GM13977 (cell line): ENCODE measurements at regions not wholly inside any gene's neighbourhood (a gene's known extent, or its start where the extent isn't known, plus 50 kb on each side); places are given as distances from the start of the nearest gene placed in this dataset.
A peak's percentile ranks its signal among the peaks of the same experiment; 100 is the strongest.
"Not testable (repeated sequence)": the region's sequence is repeated elsewhere in the genome, so short reads cannot be mapped to it uniquely, and the experiment has no call there.

Source experiments
- DNase-seq: peaks from one replicate; pipeline ENCODE4 v3.0.0; 2012; ENCODE audit warnings: low spot score
- in situ Hi-C: fragments of 300-500 bp; cut with MboI; formaldehyde crosslinking; loops from one replicate; pipeline ENCODE4 v1.12.0; 2022; ENCODE audit warnings: low sequenced_read_pairs, low pct_unique_long_range_greater_than_20kb, mixed read lengths, inconsistent platforms; ENCODE audit not compliant: unreplicated experiment
- TF ChIP-seq, protein P1 (sequence below): IDR thresholded peaks from 2 replicates; pipeline ENCODE4 v1.5.1; 2012; ENCODE audit warnings: mild to moderate bottlenecking, control low read depth; ENCODE audit not compliant: insufficient read depth; ENCODE audit errors: extremely low read depth, missing control alignments

- DNase-seq, in situ Hi-C loops: not testable (repeated sequence)
These were observed 294.7 kb upstream of the TEKT4 start for GRCh38 chr2:94576486-94576885.

- in situ Hi-C loops, DNase-seq: not testable (repeated sequence)
These were observed 294.1 kb upstream of the TEKT4 start for GRCh38 chr2:94577160-94577559.

GRCh38 chr2:94579221-94579620 is 292.0 kb upstream of the TEKT4 start:
- DNase-seq, in situ Hi-C loops: not testable (repeated sequence)

- in situ Hi-C loops, DNase-seq: not testable (repeated sequence)
These were observed 288.0 kb upstream of the TEKT4 start for GRCh38 chr2:94583081-94583723.

DNA sequence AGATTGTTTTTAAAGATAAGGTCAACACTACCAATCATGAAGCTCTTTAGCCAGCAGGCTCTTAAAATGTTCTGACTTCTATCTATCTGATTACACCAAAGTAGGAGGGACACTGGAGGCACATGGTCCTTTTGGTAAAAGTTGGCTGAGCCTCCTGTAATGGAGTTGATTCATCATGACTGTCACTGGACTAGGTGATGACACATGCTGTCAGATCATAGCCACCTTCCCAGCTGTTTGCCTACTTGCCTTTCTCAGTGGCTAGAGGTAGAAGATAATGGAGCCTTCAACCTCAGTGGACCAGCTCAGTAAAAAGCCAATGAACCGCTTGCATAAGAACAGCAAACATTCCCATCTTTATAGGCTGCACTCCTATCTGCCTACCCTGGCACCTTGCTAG is 286.7 kb upstream of the TEKT4 start:
- in situ Hi-C loops, DNase-seq: not testable (repeated sequence)

DNA sequence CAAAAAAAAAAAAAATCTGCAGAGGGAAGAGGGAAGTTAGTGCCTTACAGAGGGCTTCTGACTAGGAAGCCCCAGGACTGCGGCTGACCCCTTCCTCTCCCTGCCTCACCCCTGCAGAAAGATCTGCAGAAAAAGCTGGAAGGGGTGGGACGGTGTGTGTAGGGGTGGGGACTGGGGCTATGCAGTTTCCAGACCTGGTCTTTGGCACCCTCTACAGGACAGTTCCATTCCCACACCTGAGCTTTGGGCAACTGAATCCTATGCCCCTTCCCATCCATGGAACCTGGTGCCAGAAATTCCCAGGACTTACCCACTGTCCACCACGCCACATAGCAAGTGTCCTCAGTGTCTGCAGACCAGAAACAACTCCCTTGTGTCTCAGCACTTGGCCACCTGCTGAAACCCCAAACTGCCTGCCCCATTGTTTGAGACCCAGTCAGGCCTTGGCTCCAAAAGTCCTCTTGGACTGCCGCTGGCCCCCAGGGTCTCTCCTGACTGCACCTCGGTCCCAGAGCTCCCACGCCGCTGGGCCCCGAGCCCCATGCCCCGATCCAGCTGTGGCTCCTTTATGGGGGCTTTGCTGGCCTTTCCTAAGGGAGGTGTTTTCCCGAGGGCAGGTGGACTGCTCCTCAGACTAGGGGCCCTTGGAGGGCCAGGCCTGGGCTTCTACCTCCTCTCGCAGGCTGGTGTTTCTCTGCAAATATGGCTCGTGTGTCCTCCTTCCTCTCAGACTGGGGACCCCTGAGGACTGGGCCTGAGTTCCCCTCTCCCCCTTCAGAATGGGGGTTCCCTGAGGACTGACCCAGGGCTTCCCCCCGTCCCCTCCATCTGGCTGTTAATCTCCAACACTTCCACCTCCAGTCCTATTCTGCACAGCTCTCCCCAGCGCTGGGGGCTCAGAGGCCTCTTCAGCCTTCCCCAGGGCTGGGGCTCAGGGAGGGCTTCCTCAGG is 284.9 kb upstream of the TEKT4 start:
- peak; percentile 19 for DNase-seq
- TF ChIP-seq, protein P1, sequence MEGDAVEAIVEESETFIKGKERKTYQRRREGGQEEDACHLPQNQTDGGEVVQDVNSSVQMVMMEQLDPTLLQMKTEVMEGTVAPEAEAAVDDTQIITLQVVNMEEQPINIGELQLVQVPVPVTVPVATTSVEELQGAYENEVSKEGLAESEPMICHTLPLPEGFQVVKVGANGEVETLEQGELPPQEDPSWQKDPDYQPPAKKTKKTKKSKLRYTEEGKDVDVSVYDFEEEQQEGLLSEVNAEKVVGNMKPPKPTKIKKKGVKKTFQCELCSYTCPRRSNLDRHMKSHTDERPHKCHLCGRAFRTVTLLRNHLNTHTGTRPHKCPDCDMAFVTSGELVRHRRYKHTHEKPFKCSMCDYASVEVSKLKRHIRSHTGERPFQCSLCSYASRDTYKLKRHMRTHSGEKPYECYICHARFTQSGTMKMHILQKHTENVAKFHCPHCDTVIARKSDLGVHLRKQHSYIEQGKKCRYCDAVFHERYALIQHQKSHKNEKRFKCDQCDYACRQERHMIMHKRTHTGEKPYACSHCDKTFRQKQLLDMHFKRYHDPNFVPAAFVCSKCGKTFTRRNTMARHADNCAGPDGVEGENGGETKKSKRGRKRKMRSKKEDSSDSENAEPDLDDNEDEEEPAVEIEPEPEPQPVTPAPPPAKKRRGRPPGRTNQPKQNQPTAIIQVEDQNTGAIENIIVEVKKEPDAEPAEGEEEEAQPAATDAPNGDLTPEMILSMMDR: peak; percentile 35
- in situ Hi-C loops: not testable (repeated sequence)

- DNase-seq, in situ Hi-C loops: not testable (repeated sequence)
These were observed 284.2 kb upstream of the TEKT4 start for GRCh38 chr2:94587042-94587441.

DNA sequence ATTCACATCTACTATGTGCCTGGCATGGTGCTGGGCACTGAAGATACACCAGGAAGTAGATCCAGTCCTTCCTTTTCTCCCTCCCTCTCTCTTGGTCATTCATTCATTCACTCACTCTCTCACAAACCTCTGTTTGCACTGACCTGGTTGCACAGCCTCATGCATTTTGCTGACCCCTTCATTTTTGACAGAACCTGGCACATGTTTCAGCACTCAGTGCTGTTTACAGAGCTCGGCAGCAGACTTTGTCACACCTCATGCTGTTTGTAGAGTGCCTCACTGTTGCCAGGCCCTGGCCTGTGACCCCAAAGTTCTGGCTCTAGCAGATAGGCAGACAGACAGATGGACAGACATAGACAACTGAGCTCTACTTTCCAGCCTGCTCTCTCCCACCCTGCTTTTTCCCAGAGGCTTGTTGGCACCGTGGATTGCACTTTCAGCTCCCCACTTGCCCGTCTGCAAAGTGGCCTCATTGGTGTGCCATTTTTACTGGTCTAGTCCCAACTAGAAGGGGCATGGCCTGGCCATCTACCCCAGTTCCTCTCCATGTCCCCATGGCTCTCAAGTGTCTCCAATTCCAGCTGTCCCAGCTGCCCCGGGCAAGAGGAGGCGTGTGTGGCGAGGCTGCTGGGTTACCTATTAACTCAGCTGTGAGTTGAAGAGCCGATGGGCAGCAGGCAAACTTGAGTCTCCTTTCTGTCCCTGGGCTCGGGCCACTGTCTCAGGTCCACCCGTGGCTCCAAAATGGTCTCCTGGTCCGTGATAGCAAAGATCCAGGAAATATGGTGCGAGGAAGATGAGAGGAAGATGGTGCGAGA is 277.0 kb upstream of the TEKT4 start:
- DNase-seq, in situ Hi-C loops: not testable (repeated sequence)

- in situ Hi-C loops, DNase-seq: not testable (repeated sequence)
These were observed 275.3 kb upstream of the TEKT4 start for GRCh38 chr2:94595956-94596355.

GRCh38 chr2:94598075-94598713 is 273.0 kb upstream of the TEKT4 start:
- in situ Hi-C loops: not testable (repeated sequence)

GRCh38 chr2:94600929-94601328 is 270.3 kb upstream of the TEKT4 start:
- DNase-seq, in situ Hi-C loops: not testable (repeated sequence)

More at GRCh38 chr2:94598075-94598713, 273.0 kb upstream of the TEKT4 start:
- DNase-seq: not testable (repeated sequence)
